ENCODE measurements at regions not wholly inside any gene's neighbourhood (a gene's known extent, or its start where the extent isn't known, plus 50 kb on each side); places are given as distances from the start of the nearest gene placed in this dataset.
"Not testable (repeated sequence)": the region's sequence is repeated elsewhere in the genome, so short reads cannot be mapped to it uniquely, and the experiment has no call there.

DNA sequence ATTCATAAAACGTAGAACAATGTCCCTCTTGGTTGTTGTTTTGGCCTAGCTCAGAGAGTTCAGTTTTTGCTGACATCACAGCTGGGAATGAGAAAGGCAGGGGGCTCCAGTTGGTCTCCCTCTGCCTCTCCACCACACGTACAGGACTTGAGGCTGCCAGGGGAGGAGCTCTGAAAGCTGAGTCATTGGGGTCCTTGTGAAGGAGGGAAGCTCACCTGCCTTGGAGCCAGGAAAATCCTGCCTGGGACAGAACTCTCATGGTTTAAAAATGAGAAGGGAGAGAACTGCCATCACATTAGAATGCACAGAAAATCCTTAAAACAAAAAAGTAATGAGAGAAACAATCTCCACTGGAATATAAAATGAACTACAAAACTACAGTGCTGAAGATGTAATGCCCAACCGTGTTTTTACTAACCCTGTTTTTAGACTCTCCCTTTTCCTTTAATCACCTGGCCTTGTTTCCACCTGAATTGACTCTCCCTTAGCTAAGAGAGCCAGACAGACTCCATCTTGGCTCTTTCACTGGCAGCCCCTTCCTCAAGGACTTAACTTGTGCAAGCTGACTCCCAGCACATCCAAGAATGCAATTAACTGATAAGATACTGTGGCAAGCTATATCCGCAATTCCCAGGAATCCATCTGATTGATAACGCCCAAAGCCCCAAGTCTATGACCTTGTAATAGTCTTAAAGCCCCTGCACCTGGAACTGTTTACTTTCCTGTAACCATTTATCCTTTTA is 58.6 kb upstream of the TARP start:
- not testable (repeated sequence) for H3K9me3 ChIP-seq (ENCODE audit: control insufficient read depth, insufficient read depth, low read length); H3K27ac ChIP-seq (ENCODE audit: low read depth, low read length); H3K36me3 ChIP-seq (ENCODE audit: control insufficient read depth, insufficient read depth, low read length); H3K4me1 ChIP-seq (ENCODE audit: control insufficient read depth, insufficient read depth, low read length); H3K27me3 ChIP-seq (ENCODE audit: control insufficient read depth, insufficient read depth, low read length); H3K4me3 ChIP-seq (ENCODE audit: low read depth, low read length)
- DNase-seq (ENCODE audit: low read depth in 4 of 6, low spot score in 6 of 6), result peak in 1 of 6 donors; percentile 0
- WGBS (ENCODE audit: insufficient coverage), result 70% methylated on average over 2 of the region's 5 CpGs

GRCh38 chr7:38330861-38331621 is 57.6 kb upstream of the TARP start:
- H3K4me1 ChIP-seq (ENCODE audit: control insufficient read depth, insufficient read depth, low read length), result peaks cover 5% of the 10 kb centered on the region
- no peaks in the 10 kb centered on the region for H3K27me3 ChIP-seq (ENCODE audit: control insufficient read depth, insufficient read depth, low read length)
- no peak overlapping the region for H3K4me3 ChIP-seq (ENCODE audit: low read depth, low read length)
- H3K9me3 ChIP-seq (ENCODE audit: control insufficient read depth, insufficient read depth, low read length), result no peaks in the 10 kb centered on the region
- no peak for DNase-seq (ENCODE audit: low read depth in 4 of 6, low spot score in 6 of 6)
- no peak overlapping the region for H3K27ac ChIP-seq (ENCODE audit: low read depth, low read length)
- WGBS (ENCODE audit: insufficient coverage), result 64% methylated on average over 6 of the region's 7 CpGs
- H3K36me3 ChIP-seq (ENCODE audit: control insufficient read depth, insufficient read depth, low read length), result no peaks in the 10 kb centered on the region

DNA sequence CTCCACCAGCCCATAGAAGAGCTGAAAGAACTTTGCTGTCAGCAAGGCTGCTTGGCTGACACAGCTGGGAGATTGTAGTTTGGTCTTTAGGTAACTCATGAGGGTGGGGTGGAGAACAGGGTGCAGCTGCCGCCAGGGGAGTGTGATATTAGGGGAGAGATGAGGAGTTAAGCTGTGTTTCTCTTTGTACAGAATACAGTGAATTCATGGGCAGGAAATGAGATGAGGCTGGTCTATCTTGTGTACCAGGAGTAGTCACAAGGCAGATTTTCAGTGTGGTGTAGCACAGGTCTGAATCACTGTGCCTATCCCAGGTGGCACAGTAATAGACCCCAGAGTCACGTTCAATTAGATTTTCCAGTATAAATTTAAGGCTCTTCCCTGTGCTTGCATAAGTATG is 56.6 kb upstream of the TARP start:
- Histone ChIP-seq H3K36me3 (ENCODE audit: control insufficient read depth, insufficient read depth, low read length) (no peaks in the 10 kb centered on the region), H3K9me3 (ENCODE audit: control insufficient read depth, insufficient read depth, low read length) (no peaks in the 10 kb centered on the region), H3K4me3 (ENCODE audit: low read depth, low read length) (no peak overlapping the region), H3K27ac (ENCODE audit: low read depth, low read length) (no peak overlapping the region), H3K4me1 (ENCODE audit: control insufficient read depth, insufficient read depth, low read length) (no peaks in the 10 kb centered on the region), H3K27me3 (ENCODE audit: control insufficient read depth, insufficient read depth, low read length) (no peaks in the 10 kb centered on the region)
- WGBS (ENCODE audit: insufficient coverage), result 100% methylated on average over 1 of the region's 2 CpGs
- no peak for DNase-seq (ENCODE audit: low read depth in 4 of 6, low spot score in 6 of 6)

DNA sequence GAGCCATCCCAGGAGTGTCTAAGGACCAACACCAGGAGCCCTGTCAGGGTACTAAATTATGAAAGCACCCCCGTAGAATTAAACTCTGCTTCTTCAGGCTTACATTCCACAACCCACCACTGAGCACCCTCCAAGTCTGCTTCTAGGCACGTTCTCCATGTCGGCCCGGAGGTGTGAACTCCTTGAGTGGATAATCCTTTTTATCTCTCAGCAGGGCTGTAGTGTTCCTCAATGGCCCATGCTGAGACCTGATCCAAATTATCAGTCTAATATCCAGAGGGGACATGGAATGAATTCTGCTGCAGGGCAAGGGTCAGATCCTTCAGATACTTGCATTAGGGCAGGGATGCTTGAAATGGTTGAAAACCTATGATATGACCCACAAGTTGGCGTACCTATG is 55.9 kb upstream of the TARP start:
- DNase-seq (ENCODE audit: low read depth in 4 of 6, low spot score in 6 of 6), result no peak
- WGBS (ENCODE audit: insufficient coverage), result 79% methylated on average over 4 of the region's 5 CpGs
- H3K27me3 ChIP-seq (ENCODE audit: control insufficient read depth, insufficient read depth, low read length), result no peaks in the 10 kb centered on the region
- no peak overlapping the region for H3K27ac ChIP-seq (ENCODE audit: low read depth, low read length)
- H3K9me3 ChIP-seq (ENCODE audit: control insufficient read depth, insufficient read depth, low read length), result no peaks in the 10 kb centered on the region
- H3K4me3 ChIP-seq (ENCODE audit: low read depth, low read length), result no peak overlapping the region
- H3K4me1 ChIP-seq (ENCODE audit: control insufficient read depth, insufficient read depth, low read length), result no peaks in the 10 kb centered on the region
- H3K36me3 ChIP-seq (ENCODE audit: control insufficient read depth, insufficient read depth, low read length), result no peaks in the 10 kb centered on the region

- Histone ChIP-seq H3K36me3 (ENCODE audit: control insufficient read depth, insufficient read depth, low read length) (no peaks in the 10 kb centered on the region), H3K4me3 (ENCODE audit: low read depth, low read length) (no peak overlapping the region), H3K4me1 (ENCODE audit: control insufficient read depth, insufficient read depth, low read length) (no peaks in the 10 kb centered on the region), H3K9me3 (ENCODE audit: control insufficient read depth, insufficient read depth, low read length) (no peaks in the 10 kb centered on the region), H3K27ac (ENCODE audit: low read depth, low read length) (no peak overlapping the region), H3K27me3 (ENCODE audit: control insufficient read depth, insufficient read depth, low read length) (no peaks in the 10 kb centered on the region)
- no peak for DNase-seq (ENCODE audit: low read depth in 4 of 6, low spot score in 6 of 6)
- WGBS (ENCODE audit: insufficient coverage), result 88% methylated on average over 3 of the region's 3 CpGs
Observed at GRCh38 chr7:38328814-38329213, 55.4 kb upstream of the TARP start.

GRCh38 chr7:38327637-38328036 is 54.2 kb upstream of the TARP start:
- Histone ChIP-seq H3K27ac (ENCODE audit: low read depth, low read length) (no peak overlapping the region), H3K4me3 (ENCODE audit: low read depth, low read length) (no peak overlapping the region), H3K4me1 (ENCODE audit: control insufficient read depth, insufficient read depth, low read length) (no peaks in the 10 kb centered on the region), H3K9me3 (ENCODE audit: control insufficient read depth, insufficient read depth, low read length) (no peaks in the 10 kb centered on the region), H3K27me3 (ENCODE audit: control insufficient read depth, insufficient read depth, low read length) (no peaks in the 10 kb centered on the region), H3K36me3 (ENCODE audit: control insufficient read depth, insufficient read depth, low read length) (no peaks in the 10 kb centered on the region)
- WGBS (ENCODE audit: insufficient coverage), result 20% methylated on average over 1 of the region's 3 CpGs
- peak in 1 of 6 donors; percentile 16 for DNase-seq (ENCODE audit: low read depth in 4 of 6, low spot score in 6 of 6)

All from spinal cord (tissue), 9 donors.